Fibroblast of the aortic adventitia (primary cell): ENCODE measurements at regions not wholly inside any gene's neighbourhood (a gene's known extent, or its start where the extent isn't known, plus 50 kb on each side); places are given as distances from the start of the nearest gene placed in this dataset.

Source experiments
- DNase-seq: peaks from one replicate; pipeline ENCODE4 v3.0.0-alpha.2; 2010; ENCODE audit warnings: low read depth
- H3K4me3 ChIP-seq: 2 replicates; pipeline ENCODE4 v1.5.1; 2011; ENCODE audit warnings: low read depth, mild to moderate bottlenecking, control low read depth, low read length, moderate library complexity
- TF ChIP-seq, protein P1 (sequence below): IDR thresholded peaks from 2 replicates; pipeline ENCODE4 v1.5.1; 2011; ENCODE audit warnings: mild to moderate bottlenecking, low read length, control low read depth, inconsistent platforms; ENCODE audit not compliant: insufficient read depth

DNA sequence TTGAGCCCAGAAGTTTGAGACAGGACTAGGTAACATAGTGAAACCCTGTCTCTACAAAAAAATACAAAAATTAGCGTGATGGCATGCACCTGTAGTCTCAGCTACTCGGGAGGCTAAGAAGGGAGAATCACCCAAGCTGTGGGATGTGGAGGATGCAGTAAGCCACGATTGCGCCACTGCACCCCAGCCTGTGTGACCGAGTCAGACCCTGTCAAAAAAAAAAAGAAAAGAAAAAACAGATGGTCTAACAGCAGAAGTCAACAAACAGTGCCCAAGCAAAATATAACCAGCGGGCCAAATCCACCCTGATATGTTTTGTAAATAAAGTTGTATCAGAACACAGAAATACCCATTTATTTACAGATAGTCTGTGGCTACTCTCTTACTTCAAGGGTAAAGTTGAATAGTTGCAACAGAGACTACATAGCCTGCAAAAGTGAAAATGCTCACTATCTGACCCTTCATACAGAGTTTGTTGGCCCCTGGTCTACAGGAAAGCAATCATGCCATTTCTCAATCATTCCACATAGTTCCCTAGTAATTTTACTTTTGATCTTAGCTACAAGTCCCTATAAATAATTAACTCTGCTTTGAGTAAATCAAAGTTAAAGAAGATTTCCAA lies 383.7 kb downstream of the TLE1 start:
- TF ChIP-seq, protein P1, sequence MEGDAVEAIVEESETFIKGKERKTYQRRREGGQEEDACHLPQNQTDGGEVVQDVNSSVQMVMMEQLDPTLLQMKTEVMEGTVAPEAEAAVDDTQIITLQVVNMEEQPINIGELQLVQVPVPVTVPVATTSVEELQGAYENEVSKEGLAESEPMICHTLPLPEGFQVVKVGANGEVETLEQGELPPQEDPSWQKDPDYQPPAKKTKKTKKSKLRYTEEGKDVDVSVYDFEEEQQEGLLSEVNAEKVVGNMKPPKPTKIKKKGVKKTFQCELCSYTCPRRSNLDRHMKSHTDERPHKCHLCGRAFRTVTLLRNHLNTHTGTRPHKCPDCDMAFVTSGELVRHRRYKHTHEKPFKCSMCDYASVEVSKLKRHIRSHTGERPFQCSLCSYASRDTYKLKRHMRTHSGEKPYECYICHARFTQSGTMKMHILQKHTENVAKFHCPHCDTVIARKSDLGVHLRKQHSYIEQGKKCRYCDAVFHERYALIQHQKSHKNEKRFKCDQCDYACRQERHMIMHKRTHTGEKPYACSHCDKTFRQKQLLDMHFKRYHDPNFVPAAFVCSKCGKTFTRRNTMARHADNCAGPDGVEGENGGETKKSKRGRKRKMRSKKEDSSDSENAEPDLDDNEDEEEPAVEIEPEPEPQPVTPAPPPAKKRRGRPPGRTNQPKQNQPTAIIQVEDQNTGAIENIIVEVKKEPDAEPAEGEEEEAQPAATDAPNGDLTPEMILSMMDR, result no peak
- no peak for DNase-seq
- no peak overlapping the region for H3K4me3 ChIP-seq

DNA sequence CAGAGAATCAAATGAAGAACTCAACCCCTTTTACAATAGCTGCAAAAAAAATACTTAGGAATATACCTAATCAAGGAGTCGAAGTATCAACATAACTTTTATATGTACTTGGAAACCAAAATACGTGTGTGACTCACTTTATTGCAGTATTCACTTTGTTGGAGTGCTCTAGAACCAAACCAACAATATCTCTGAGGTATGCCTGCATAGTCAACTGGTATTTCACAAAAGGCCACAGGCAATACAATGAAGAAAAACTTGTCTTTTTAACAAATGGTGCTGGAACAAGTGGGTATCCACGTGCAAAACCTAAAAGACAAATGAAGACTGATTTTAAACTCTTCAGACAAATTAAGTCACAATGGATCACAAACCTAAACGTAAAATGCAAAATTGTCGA lies 385.7 kb downstream of the TLE1 start:
- TF ChIP-seq, protein P1, result no peak

DNA sequence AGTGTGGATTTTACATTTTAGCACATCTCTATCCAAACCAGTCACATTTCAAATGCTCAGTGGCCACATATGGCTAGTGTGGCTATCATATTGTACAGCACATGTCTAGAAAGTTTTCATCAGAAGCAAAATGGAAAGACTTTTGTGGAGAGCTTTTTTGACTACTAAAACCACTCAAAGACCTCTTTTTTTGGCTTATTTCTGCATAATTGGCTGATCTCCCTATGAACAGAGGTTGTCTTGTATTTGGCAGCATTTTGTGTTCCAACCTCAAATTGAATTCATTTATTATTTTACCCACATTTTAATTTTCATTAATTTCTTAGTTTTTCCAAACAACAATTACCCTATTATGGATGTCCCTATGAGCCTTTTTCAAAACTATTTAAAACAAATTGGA lies 395.7 kb downstream of the TLE1 start:
- no peak overlapping the region for H3K4me3 ChIP-seq
- TF ChIP-seq, protein P1, result no peak
- no peak for DNase-seq

More for the DNA sequence above, 385.7 kb downstream of the TLE1 start:
- no peak overlapping the region for H3K4me3 ChIP-seq
- no peak for DNase-seq

DNA sequence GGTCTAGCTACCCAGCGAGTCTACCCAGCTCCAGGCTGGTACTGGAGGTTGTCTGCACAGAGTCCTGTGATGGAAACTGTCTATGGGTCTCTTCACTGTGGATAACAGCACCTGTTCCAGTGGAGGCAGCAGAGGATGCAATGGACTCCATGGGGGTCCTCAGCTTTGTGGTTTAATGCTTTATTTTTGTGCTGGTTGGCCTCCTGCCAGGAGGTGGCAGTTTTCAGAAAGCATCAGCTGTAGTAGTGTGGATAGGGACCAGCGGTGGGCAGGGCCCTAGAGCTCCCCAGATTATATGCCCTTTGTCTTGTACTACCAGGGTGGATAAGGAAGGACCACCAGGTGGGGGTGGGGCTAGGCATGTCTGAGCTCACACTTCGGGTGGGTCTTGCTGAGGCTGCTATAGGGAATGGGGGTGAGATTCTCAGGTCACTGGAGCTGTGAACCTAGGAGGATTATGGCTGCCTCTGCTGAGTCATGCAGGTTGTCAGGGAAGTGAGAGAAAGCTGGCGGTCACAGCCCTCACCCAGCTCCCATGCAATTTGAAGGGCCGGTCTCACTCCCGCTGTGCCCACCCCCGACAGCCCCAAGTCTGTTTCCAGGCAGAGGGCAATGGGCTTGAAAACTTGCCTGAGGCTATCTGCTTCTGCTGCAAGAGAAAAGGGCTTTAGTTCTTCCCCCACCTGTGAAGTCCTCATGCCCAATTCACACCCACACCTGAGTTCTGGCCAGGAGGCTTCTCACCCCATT lies 397.1 kb downstream of the TLE1 start:
- TF ChIP-seq, protein P1, result no peak
- no peak overlapping the region for H3K4me3 ChIP-seq
- DNase-seq, result no peak

DNA sequence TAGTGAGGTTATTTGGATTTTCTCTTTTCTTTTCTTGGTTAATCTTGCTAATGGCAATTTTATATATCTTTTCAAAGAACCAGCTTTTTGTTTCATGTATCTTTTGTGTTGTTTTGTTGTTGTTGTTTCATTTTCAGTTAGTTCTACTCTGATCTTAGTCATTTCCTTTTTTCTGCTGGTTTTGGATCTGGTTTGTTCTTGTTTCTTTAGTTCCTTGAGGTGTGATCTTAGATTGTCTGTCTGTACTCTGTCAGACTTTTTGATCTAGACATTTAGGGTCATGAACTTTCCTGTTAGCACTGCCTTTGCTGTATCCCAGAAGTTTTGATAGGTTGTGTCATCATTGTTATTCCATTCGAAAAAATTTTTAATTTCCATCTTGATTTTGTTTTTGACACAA lies 399.7 kb downstream of the TLE1 start:
- TF ChIP-seq, protein P1, result no peak

DNA sequence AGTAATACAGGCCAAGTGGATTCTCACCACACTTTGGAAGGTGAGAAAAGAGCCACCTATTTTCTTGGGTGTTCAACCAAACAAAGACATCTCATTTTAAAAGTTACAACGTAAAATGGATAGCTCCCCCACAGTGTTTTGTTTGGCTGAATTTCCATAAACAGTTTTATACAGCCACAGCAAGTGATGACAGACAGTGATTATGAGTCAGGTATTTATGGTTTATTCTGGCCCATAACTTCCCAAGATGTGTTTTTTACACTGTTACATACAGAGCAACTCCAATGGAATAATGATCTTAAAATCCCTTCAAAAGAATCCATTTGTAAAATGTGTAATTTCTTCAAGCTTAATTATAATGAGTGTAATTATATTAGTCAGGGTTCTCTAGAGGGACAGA lies 421.3 kb downstream of the TLE1 start:
- DNase-seq, result no peak
- no peak overlapping the region for H3K4me3 ChIP-seq
- TF ChIP-seq, protein P1, result no peak

More for the DNA sequence above, 399.7 kb downstream of the TLE1 start:
- H3K4me3 ChIP-seq, result no peak overlapping the region
- no peak for DNase-seq
